ENCODE measurements at regions not wholly inside any gene's neighbourhood (a gene's known extent, or its start where the extent isn't known, plus 50 kb on each side); places are given as distances from the start of the nearest gene placed in this dataset.
"Not testable (repeated sequence)": the region's sequence is repeated elsewhere in the genome, so short reads cannot be mapped to it uniquely, and the experiment has no call there.

- Histone ChIP-seq H3K18ac (ENCODE audit: low read depth, low read length) (no peak overlapping the region), H3K9ac (ENCODE audit: low read depth, low read length) (no peak overlapping the region), H2AK9ac (replicated peaks; ENCODE audit: low read depth, low read length, poor library complexity) (no peak overlapping the region), H4K5ac (ENCODE audit: low read depth, low read length) (no peak overlapping the region), H2BK120ac (ENCODE audit: low read depth, low read length) (no peak overlapping the region), H3K14ac (replicated peaks; ENCODE audit: low read depth, low read length) (no peak overlapping the region), H3K27me3 (ENCODE audit: control insufficient read depth, insufficient read depth, low read length) (no peaks in the 10 kb centered on the region; the same call in 1 of the 2 replicates), H4K91ac (ENCODE audit: insufficient read depth, low read depth, low read length) (no peak overlapping the region), H3K9me1 (ENCODE audit: insufficient read depth, low read length) (no peaks in the 10 kb centered on the region), H3K56ac (ENCODE audit: extremely low read depth, insufficient read depth, low read length) (no peak overlapping the region), H3K9me3 (ENCODE audit: control insufficient read depth, insufficient read depth, low read length) (no peaks in the 10 kb centered on the region), H3K4me2 (ENCODE audit: low read depth, low read length) (no peak overlapping the region), H2BK15ac (ENCODE audit: low read depth, low read length) (no peak overlapping the region), H3K4me1 (ENCODE audit: control insufficient read depth, insufficient read depth, low read length) (no peaks in the 10 kb centered on the region; the same call in 1 of the 2 replicates), H2AK5ac (ENCODE audit: low read depth, low read length) (no peak overlapping the region), H2AFZ (replicated peaks; ENCODE audit: low read length, poor library complexity) (no peak overlapping the region), H3K4me3 (ENCODE audit: insufficient read depth, low read depth, low read length) (no peak overlapping the region), H4K20me1 (ENCODE audit: insufficient read depth, low read length) (no peaks in the 10 kb centered on the region), H3K23ac (ENCODE audit: low read depth, low read length) (no peak overlapping the region), H2BK20ac (ENCODE audit: low read depth, low read length) (no peak overlapping the region), H3K4ac (ENCODE audit: low read depth, low read length) (no peak overlapping the region), H2BK5ac (ENCODE audit: low read depth, low read length, poor library complexity, severe bottlenecking) (no peak overlapping the region), H3K36me3 (ENCODE audit: control insufficient read depth, insufficient read depth, low read length) (no peaks in the 10 kb centered on the region), H3K27ac (ENCODE audit: insufficient read depth, low read length) (no peak overlapping the region), H4K8ac (ENCODE audit: low read depth in 2 of 2, low read length in 2 of 2) (no peak overlapping the region), H3K79me1 (ENCODE audit: low read depth in 1 of 2, low read length in 2 of 2) (no peaks in the 10 kb centered on the region)
- no peak for DNase-seq
- ChIA-PET CTCF (no interaction called here), POLR2A (ENCODE audit: unreplicated experiment) (no interaction called here)
- no peak for ATAC-seq (ENCODE audit: low read depth)
- BruUV-seq (replicated peaks) = no TSS peak
- in situ Hi-C loops (cut with MboI; ENCODE audit: low sequenced_read_pairs) = no loop called here
- dilution Hi-C loops (cut with HindIII; ENCODE audit: low sequenced_read_pairs, unreplicated experiment) = no loop called here
- intact Hi-C loops (cut with micrococcal nuclease) = no loop called here
- TF ChIP-seq RCOR1 (IDR thresholded peaks at IDR 0.05; ENCODE audit: insufficient replicate concordance, low read length) (no peak), MAFK (IDR thresholded peaks at IDR 0.05; ENCODE audit: low read depth, low read length) (no peak), MXI1 (IDR thresholded peaks at IDR 0.05; ENCODE audit: borderline replicate concordance, low read depth, low read length) (no peak), CHD1 (IDR thresholded peaks at IDR 0.05; ENCODE audit: low read depth, low read length) (no peak), RAD21 (IDR thresholded peaks at IDR 0.05; ENCODE audit: low read length) (no peak), NFE2L2 (IDR thresholded peaks at IDR 0.05; ENCODE audit: low read depth, low read length) (no peak), CEBPB (IDR thresholded peaks at IDR 0.05; ENCODE audit: low read depth, low read length) (no peak)
- no CpG with 5 or more reads among the region's 2 CpGs for WGBS, 2 experiments (ENCODE audit: extremely low coverage in 2 of 2, insufficient read length in 1 of 2)
Observed at GRCh38 chr13:34179927-34180326, 362.0 kb downstream of the RFC3 start.

GRCh38 chr13:34181256-34181655 lies 363.3 kb downstream of the RFC3 start:
- H3K9ac ChIP-seq (ENCODE audit: low read depth, low read length); DNase-seq; BruUV-seq (replicated peaks); CTCF ChIA-PET; H3K9me3 ChIP-seq (ENCODE audit: control insufficient read depth, insufficient read depth, low read length); H2AFZ ChIP-seq (replicated peaks; ENCODE audit: low read length, poor library complexity); dilution Hi-C loops (cut with HindIII; ENCODE audit: low sequenced_read_pairs, unreplicated experiment); H3K4ac ChIP-seq (ENCODE audit: low read depth, low read length); H3K4me1 ChIP-seq (ENCODE audit: control insufficient read depth, insufficient read depth, low read length); H2AK9ac ChIP-seq (replicated peaks; ENCODE audit: low read depth, low read length, poor library complexity); H2BK20ac ChIP-seq (ENCODE audit: low read depth, low read length); H3K23ac ChIP-seq (ENCODE audit: low read depth, low read length); H4K91ac ChIP-seq (ENCODE audit: insufficient read depth, low read depth, low read length); H3K27me3 ChIP-seq (ENCODE audit: control insufficient read depth, insufficient read depth, low read length); H2BK15ac ChIP-seq (ENCODE audit: low read depth, low read length); H3K4me2 ChIP-seq (ENCODE audit: low read depth, low read length); H3K18ac ChIP-seq (ENCODE audit: low read depth, low read length); ATAC-seq (ENCODE audit: low read depth); H3K9me1 ChIP-seq (ENCODE audit: insufficient read depth, low read length); intact Hi-C loops (cut with micrococcal nuclease); H4K8ac ChIP-seq (ENCODE audit: low read depth in 2 of 2, low read length in 2 of 2); H3K14ac ChIP-seq (replicated peaks; ENCODE audit: low read depth, low read length); H2BK5ac ChIP-seq (ENCODE audit: low read depth, low read length, poor library complexity, severe bottlenecking); H4K5ac ChIP-seq (ENCODE audit: low read depth, low read length); H2BK120ac ChIP-seq (ENCODE audit: low read depth, low read length); H3K27ac ChIP-seq (ENCODE audit: insufficient read depth, low read length); H3K79me1 ChIP-seq (ENCODE audit: low read depth in 1 of 2, low read length in 2 of 2); H3K4me3 ChIP-seq (ENCODE audit: insufficient read depth, low read depth, low read length); H3K36me3 ChIP-seq (ENCODE audit: control insufficient read depth, insufficient read depth, low read length); in situ Hi-C loops (cut with MboI; ENCODE audit: low sequenced_read_pairs); H3K56ac ChIP-seq (ENCODE audit: extremely low read depth, insufficient read depth, low read length); POLR2A ChIA-PET (ENCODE audit: unreplicated experiment); H2AK5ac ChIP-seq (ENCODE audit: low read depth, low read length); H4K20me1 ChIP-seq (ENCODE audit: insufficient read depth, low read length): not testable (repeated sequence)
- WGBS, 2 experiments (ENCODE audit: extremely low coverage in 2 of 2, insufficient read length in 1 of 2) = no CpG with 5 or more reads among the region's 16 CpGs

Measured in IMR-90 (cell line).